ENCODE measurements at regions not wholly inside any gene's neighbourhood (a gene's known extent, or its start where the extent isn't known, plus 50 kb on each side); places are given as distances from the start of the nearest gene placed in this dataset. TPM values are rescaled to one million over a fixed set of nuclear protein-coding genes. Genes with fewer than 3 reads are reported as not detected.

GRCh38 chr7:53541475-53541874 lies 506.0 kb downstream of the POM121L12 start:
- Histone ChIP-seq H3K27ac (ENCODE audit: low read depth in 1 of 2, low read length in 1 of 2) (no peak overlapping the region), H3K36me3 (ENCODE audit: control insufficient read depth in 4 of 4, insufficient read depth in 4 of 4, low read length in 4 of 4) (no peaks in the 10 kb centered on the region), H3K27me3 (ENCODE audit: control insufficient read depth in 3 of 3, insufficient read depth in 3 of 3, low read length in 2 of 3) (no peaks in the 10 kb centered on the region), H3K9ac (ENCODE audit: insufficient read depth in 1 of 2, low read length in 2 of 2) (no peak overlapping the region), H3K4me1 (ENCODE audit: control insufficient read depth in 5 of 5, insufficient read depth in 5 of 5, low read length in 5 of 5) (no peaks in the 10 kb centered on the region), H3K4me3 (no peak overlapping the region), H3K9me3 (ENCODE audit: control insufficient read depth in 4 of 4, insufficient read depth in 3 of 4, low read length in 3 of 4) (no peaks in the 10 kb centered on the region)
- no peak for DNase-seq
- no peak for ATAC-seq (ENCODE audit: insufficient read depth, low FRiP score)
- 50 to 74% methylated on average over 2 of the region's 2 CpGs for WGBS, 2 donors
- TF ChIP-seq CTCF (IDR thresholded peaks at IDR 0.05; ENCODE audit: control extremely low read depth, extremely low read depth), result no peak

GRCh38 chr7:53542157-53542556 lies 506.7 kb downstream of the POM121L12 start:
- Histone ChIP-seq H3K4me1 (ENCODE audit: control insufficient read depth in 5 of 5, insufficient read depth in 5 of 5, low read length in 5 of 5) (no peaks in the 10 kb centered on the region), H3K27ac (ENCODE audit: low read depth in 1 of 2, low read length in 1 of 2) (no peak overlapping the region), H3K27me3 (ENCODE audit: control insufficient read depth in 3 of 3, insufficient read depth in 3 of 3, low read length in 2 of 3) (no peaks in the 10 kb centered on the region), H3K9me3 (ENCODE audit: control insufficient read depth in 4 of 4, insufficient read depth in 3 of 4, low read length in 3 of 4) (no peaks in the 10 kb centered on the region), H3K4me3 (no peak overlapping the region), H3K36me3 (ENCODE audit: control insufficient read depth in 4 of 4, insufficient read depth in 4 of 4, low read length in 4 of 4) (no peaks in the 10 kb centered on the region), H3K9ac (ENCODE audit: insufficient read depth in 1 of 2, low read length in 2 of 2) (no peak overlapping the region)
- 75 to 83% methylated on average over 5 of the region's 5 CpGs for WGBS, 2 donors
- TF ChIP-seq CTCF (IDR thresholded peaks at IDR 0.05; ENCODE audit: control extremely low read depth, extremely low read depth), result no peak
- DNase-seq (no peak), ATAC-seq (ENCODE audit: insufficient read depth, low FRiP score) (no peak)

Small RNA genes lying in the stretch of these regions (small RNA-seq; reads per million reads assigned to genes)
- gene RN7SKP218 (ENCODE audit: low replicate concordance), result not detected
- gene RNU1-14P (ENCODE audit: low replicate concordance), result 0.08 reads per million

Data from lung (tissue), 12 donors.